SU-DHL-6 (cell line): ENCODE measurements at regions not wholly inside any gene's neighbourhood (a gene's known extent, or its start where the extent isn't known, plus 50 kb on each side); places are given as distances from the start of the nearest gene placed in this dataset.

ENCODE experiments used
- CTCF ChIP-seq: fragments of 200-600 bp; sonication (generic); IDR thresholded peaks from one replicate; pipeline ENCODE4 v1.5.1; 2017; ENCODE audit warnings: antibody characterized with exemption, mild to moderate bottlenecking, low read length, moderate library complexity; ENCODE audit not compliant: insufficient read depth, poor library complexity, severe bottlenecking
- EZH2phosphoT487 ChIP-seq: fragments of 200-600 bp; sonication (generic), shearing (Covaris generic); conservative IDR thresholded peaks from 2 replicates; pipeline ENCODE4 v1.6.1; 2018; ENCODE audit warnings: mild to moderate bottlenecking, antibody characterized with exemption, low read length, moderate library complexity, mixed read lengths

GRCh38 chr1:5667513-5668325 is 324.5 kb downstream of the NPHP4 start:
- TF ChIP-seq CTCF (no peak), EZH2phosphoT487 (no peak)
